ENCODE measurements at regions not wholly inside any gene's neighbourhood (a gene's known extent, or its start where the extent isn't known, plus 50 kb on each side); places are given as distances from the start of the nearest gene placed in this dataset.

GRCh38 chr4:27759611-27760575 lies 899.3 kb downstream of the STIM2 start:
- DNase-seq (ENCODE audit: low read depth) = no peak
- TF ChIP-seq, protein P1, sequence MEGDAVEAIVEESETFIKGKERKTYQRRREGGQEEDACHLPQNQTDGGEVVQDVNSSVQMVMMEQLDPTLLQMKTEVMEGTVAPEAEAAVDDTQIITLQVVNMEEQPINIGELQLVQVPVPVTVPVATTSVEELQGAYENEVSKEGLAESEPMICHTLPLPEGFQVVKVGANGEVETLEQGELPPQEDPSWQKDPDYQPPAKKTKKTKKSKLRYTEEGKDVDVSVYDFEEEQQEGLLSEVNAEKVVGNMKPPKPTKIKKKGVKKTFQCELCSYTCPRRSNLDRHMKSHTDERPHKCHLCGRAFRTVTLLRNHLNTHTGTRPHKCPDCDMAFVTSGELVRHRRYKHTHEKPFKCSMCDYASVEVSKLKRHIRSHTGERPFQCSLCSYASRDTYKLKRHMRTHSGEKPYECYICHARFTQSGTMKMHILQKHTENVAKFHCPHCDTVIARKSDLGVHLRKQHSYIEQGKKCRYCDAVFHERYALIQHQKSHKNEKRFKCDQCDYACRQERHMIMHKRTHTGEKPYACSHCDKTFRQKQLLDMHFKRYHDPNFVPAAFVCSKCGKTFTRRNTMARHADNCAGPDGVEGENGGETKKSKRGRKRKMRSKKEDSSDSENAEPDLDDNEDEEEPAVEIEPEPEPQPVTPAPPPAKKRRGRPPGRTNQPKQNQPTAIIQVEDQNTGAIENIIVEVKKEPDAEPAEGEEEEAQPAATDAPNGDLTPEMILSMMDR (IDR thresholded peaks at IDR 0.05; ENCODE audit: insufficient read depth, low read depth, low read length) = no peak
- H3K4me3 ChIP-seq (ENCODE audit: low read depth, low read length) = no peak overlapping the region

GRCh38 chr4:27763830-27764525 lies 903.3 kb downstream of the STIM2 start:
- no peak overlapping the region for H3K4me3 ChIP-seq (ENCODE audit: low read depth, low read length)
- DNase-seq (ENCODE audit: low read depth) = no peak
- TF ChIP-seq, protein P1 (IDR thresholded peaks at IDR 0.05; ENCODE audit: insufficient read depth, low read depth, low read length) = no peak

DNA sequence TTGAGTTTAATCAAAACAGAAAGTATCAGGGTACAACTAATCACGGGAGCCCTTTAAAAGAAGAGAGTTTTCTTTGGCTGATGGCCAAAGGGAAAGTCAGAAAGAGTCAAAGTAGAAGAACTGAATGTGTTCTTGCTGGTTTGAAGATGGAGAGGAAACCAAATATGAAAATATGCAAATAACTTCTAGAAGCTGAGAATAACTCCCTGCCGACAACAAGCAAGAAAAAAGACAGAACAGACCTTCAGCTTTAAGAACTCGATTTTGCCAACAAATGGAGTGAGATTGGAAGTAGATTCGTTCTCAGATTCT lies 903.8 kb downstream of the STIM2 start:
- DNase-seq (ENCODE audit: low read depth) = no peak
- TF ChIP-seq, protein P1 (IDR thresholded peaks at IDR 0.05; ENCODE audit: insufficient read depth, low read depth, low read length) = no peak
- H3K4me3 ChIP-seq (ENCODE audit: low read depth, low read length) = no peak overlapping the region

DNA sequence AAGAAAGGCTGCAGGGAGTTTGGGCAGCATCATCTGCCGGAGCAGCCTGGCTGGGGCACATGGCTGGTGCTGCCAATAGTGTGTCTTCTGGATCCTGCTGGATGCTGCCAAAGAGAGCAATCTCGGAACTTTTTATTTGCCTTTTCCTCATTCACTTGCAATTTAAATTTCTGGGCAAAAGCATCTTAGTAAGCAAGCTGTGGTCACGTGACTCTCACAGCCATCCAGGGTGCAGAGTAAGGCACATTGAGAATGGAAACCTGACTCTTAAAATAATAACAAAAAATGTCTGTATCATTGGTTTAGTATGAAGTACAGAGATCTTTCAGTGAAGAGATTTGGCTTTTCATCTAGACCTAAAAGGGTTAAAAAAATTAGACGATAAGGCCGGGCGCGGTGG lies 910.3 kb downstream of the STIM2 start:
- no peak for DNase-seq (ENCODE audit: low read depth)
- no peak overlapping the region for H3K4me3 ChIP-seq (ENCODE audit: low read depth, low read length)
- TF ChIP-seq, protein P1 (IDR thresholded peaks at IDR 0.05; ENCODE audit: insufficient read depth, low read depth, low read length) = no peak

GRCh38 chr4:27775156-27775555 lies 914.5 kb downstream of the STIM2 start:
- TF ChIP-seq, protein P1 (IDR thresholded peaks at IDR 0.05; ENCODE audit: insufficient read depth, low read depth, low read length) = no peak
- no peak for DNase-seq (ENCODE audit: low read depth)
- H3K4me3 ChIP-seq (ENCODE audit: low read depth, low read length) = no peak overlapping the region

DNA sequence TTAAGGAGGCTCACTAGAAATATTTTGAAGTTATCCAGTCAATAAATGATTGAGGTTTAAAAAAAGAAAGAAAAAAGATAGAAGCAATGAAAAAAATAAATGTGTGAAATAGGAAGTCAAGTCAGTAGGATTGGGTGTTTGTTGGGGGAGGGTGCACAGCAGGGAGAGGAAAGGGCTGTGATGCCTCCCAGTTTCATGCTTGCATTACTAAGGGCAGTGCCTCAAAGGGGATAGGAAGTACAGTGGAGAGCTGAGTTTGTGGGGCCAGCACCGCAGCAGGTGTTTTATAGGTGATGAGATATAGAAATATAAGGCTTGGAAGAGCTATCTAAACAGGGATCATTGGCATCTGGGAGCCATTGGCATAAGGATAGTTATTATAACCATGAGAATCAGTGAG lies 919.2 kb downstream of the STIM2 start:
- TF ChIP-seq, protein P1 (IDR thresholded peaks at IDR 0.05; ENCODE audit: insufficient read depth, low read depth, low read length) = no peak
- no peak for DNase-seq (ENCODE audit: low read depth)
- H3K4me3 ChIP-seq (ENCODE audit: low read depth, low read length) = no peak overlapping the region
